ENCODE measurements at regions not wholly inside any gene's neighbourhood (a gene's known extent, or its start where the extent isn't known, plus 50 kb on each side); places are given as distances from the start of the nearest gene placed in this dataset.
A peak's percentile ranks its signal among the peaks of the same experiment; 100 is the strongest.

DNA sequence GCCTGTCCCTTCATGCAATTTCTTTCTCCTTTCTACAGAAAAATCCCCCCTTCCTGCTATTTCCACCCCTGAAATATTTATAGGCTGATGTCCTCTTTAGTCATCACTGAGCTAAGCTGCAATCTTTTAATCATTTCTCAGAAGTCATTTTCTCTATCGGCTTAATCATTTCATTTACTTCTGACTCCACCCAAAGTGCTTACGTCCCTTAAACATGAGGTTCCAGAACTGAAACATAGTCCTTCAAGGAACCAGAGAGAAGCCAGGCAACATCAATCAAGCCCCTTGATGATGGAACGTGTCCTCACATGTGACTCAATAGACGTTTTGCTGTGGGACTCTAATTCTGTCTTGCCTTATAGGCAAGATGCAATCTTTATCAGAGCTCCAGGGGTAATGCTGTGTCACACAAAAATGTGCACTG is 148.7 kb upstream of the KRR1 start (continued):
- TF ChIP-seq HNRNPH1 (optimal IDR thresholded peaks at IDR 0.05; ENCODE audit: low read depth, low read length), result no peak
- TF ChIP-seq, protein P1, sequence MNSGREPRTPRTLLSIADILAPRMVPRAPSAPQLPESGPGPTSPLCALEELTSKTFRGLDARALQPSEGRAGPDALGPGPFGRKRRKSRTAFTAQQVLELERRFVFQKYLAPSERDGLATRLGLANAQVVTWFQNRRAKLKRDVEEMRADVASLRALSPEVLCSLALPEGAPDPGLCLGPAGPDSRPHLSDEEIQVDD (CRISPR knock-in tag; IDR thresholded peaks at IDR 0.05; ENCODE audit: borderline replicate concordance), result no peak

DNA sequence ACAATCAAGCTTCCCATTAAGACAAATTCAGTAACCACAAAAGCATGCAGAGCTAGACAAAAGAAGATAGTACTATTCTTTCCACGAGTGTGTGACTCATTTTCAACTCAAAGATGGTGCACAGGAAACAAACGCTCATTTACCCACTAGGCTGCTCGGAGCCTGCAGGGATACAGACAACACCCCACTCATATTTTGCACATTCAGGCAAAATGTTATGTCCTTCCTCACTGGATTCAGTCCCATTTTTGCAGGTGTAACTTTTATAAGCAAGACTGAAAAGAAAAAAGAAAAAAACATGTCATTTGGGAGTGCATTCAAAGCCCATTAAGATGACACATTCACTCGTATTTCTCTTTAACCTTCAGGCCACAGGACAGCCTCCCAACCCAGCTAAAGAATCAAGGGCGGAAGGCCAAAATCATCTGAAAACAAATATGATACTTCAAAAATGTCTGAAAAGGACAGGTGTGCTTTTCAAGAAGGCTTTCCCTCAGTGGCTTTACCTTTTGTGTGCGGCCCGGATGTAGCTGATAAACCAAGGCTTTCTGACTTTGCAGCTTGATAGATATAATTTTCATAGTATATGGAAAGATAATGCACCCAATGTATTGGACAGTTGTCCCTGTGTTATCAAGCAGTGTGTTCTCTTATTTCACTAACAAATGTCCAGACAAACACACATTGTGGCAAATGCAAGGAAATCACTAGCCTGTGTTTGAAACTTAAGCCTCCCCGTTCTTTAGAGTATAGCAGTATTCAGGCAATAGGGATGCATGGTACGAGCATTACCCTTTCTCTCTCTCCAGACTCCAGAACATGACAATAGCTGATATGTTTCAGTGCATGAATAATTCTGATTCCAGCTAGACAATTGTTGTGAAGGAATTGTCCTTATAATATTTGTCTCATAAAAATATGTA is 147.8 kb upstream of the KRR1 start:
- Histone ChIP-seq H3K9ac (ENCODE audit: insufficient read depth, low read depth, low read length) (no peak overlapping the region), H2AFZ (ENCODE audit: low read length) (no peak overlapping the region), H3K4me2 (ENCODE audit: low read depth, low read length) (no peak overlapping the region), H3K9me3 (ENCODE audit: low read length) (no peaks in the 10 kb centered on the region), H3K79me2 (ENCODE audit: insufficient read depth, low read length) (no peaks in the 10 kb centered on the region), H3K4me3 (replicated peaks in 1 of 3; ENCODE audit: insufficient read depth in 1 of 3, low read depth in 2 of 3, low read length in 3 of 3) (no peak overlapping the region), H3K36me3 (replicated peaks in 1 of 2; ENCODE audit: control insufficient read depth in 1 of 2, insufficient read depth in 2 of 2, low read length in 2 of 2) (no peaks in the 10 kb centered on the region), H3K27ac (ENCODE audit: extremely low read length, insufficient read depth, low read length) (no peak overlapping the region), H3K27me3 (ENCODE audit: control insufficient read depth in 1 of 2, insufficient read depth in 2 of 2, low read length in 2 of 2) (no peaks in the 10 kb centered on the region), H4K20me1 (ENCODE audit: insufficient read depth, low read length) (no peaks in the 10 kb centered on the region), H3K4me1 (ENCODE audit: insufficient read depth, low read length) (no peaks in the 10 kb centered on the region)
- BruUV-seq (replicated peaks), result no TSS peak
- DNase-seq (ENCODE audit: low spot score) (no peak), FAIRE-seq (no peak), ATAC-seq (no peak)
- intact Hi-C loops (cut with micrococcal nuclease; ENCODE audit: unreplicated experiment), result no loop called here
- peak; percentile 43; the same call in 1 of the 2 replicates for TF ChIP-seq FOSL2 (CRISPR knock-in tag; IDR thresholded peaks at IDR 0.05)
- no peak for TF ChIP-seq ZNF607 (CRISPR knock-in tag; IDR thresholded peaks at IDR 0.05; ENCODE audit: borderline replicate concordance)
- TF ChIP-seq MTA1 (CRISPR knock-in tag; IDR thresholded peaks at IDR 0.05; ENCODE audit: borderline replicate concordance), result no peak
- TF ChIP-seq SMAD1 (CRISPR knock-in tag; IDR thresholded peaks at IDR 0.05; ENCODE audit: borderline replicate concordance, low read depth), result no peak
- TF ChIP-seq, protein P2, sequence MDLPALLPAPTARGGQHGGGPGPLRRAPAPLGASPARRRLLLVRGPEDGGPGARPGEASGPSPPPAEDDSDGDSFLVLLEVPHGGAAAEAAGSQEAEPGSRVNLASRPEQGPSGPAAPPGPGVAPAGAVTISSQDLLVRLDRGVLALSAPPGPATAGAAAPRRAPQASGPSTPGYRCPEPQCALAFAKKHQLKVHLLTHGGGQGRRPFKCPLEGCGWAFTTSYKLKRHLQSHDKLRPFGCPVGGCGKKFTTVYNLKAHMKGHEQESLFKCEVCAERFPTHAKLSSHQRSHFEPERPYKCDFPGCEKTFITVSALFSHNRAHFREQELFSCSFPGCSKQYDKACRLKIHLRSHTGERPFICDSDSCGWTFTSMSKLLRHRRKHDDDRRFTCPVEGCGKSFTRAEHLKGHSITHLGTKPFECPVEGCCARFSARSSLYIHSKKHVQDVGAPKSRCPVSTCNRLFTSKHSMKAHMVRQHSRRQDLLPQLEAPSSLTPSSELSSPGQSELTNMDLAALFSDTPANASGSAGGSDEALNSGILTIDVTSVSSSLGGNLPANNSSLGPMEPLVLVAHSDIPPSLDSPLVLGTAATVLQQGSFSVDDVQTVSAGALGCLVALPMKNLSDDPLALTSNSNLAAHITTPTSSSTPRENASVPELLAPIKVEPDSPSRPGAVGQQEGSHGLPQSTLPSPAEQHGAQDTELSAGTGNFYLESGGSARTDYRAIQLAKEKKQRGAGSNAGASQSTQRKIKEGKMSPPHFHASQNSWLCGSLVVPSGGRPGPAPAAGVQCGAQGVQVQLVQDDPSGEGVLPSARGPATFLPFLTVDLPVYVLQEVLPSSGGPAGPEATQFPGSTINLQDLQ (CRISPR knock-in tag; IDR thresholded peaks at IDR 0.05), result no peak
- TF ChIP-seq ZNF33B (CRISPR knock-in tag; IDR thresholded peaks at IDR 0.05), result no peak
- no peak for TF ChIP-seq SNAI1 (CRISPR knock-in tag; IDR thresholded peaks at IDR 0.05; ENCODE audit: borderline replicate concordance)
- no peak for TF ChIP-seq HOXA7 (CRISPR knock-in tag; IDR thresholded peaks at IDR 0.05)
- TF ChIP-seq, protein P3, sequence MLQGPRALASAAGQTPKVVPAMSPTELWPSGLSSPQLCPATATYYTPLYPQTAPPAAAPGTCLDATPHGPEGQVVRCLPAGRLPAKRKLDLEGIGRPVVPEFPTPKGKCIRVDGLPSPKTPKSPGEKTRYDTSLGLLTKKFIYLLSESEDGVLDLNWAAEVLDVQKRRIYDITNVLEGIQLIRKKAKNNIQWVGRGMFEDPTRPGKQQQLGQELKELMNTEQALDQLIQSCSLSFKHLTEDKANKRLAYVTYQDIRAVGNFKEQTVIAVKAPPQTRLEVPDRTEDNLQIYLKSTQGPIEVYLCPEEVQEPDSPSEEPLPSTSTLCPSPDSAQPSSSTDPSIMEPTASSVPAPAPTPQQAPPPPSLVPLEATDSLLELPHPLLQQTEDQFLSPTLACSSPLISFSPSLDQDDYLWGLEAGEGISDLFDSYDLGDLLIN (CRISPR knock-in tag; IDR thresholded peaks at IDR 0.05; ENCODE audit: borderline replicate concordance), result no peak
- TF ChIP-seq ZNF180 (CRISPR knock-in tag; IDR thresholded peaks at IDR 0.05; ENCODE audit: borderline replicate concordance, low read depth), result no peak
- TF ChIP-seq TEAD3 (CRISPR knock-in tag; optimal IDR thresholded peaks at IDR 0.05; ENCODE audit: borderline replicate concordance), result no peak
- TF ChIP-seq ZNF17 (CRISPR knock-in tag; IDR thresholded peaks at IDR 0.05), result no peak
- TF ChIP-seq SOX13 (IDR thresholded peaks at IDR 0.05), result no peak
- peak in 1 of 2 experiments; percentile 24; a peak in 1 of 4 replicates for TF ChIP-seq SOX13 (CRISPR knock-in tag; conservative IDR thresholded peaks at IDR 0.05 in 1 of 2, IDR thresholded peaks at IDR 0.05 in 1 of 2)
- TF ChIP-seq TARDBP (CRISPR knock-in tag; IDR thresholded peaks at IDR 0.05), result no peak
- no peak for TF ChIP-seq ZNF432 (CRISPR knock-in tag; IDR thresholded peaks at IDR 0.05; ENCODE audit: borderline replicate concordance)
- 87% methylated on average over 9 of the region's 9 CpGs for WGBS (ENCODE audit: low lambda C conversion rate)
- in situ Hi-C loops (cut with HindIII; ENCODE audit: extremely low pct_ligation_motif_present, low pct_unique_long_range_greater_than_20kb), result no loop called here
- POLR2A ChIA-PET, result interaction anchor here (0.7 kb wide), 1 partner anchor 252 kb away, joined by 3 read pairs; no protein-coding TSS in a partner anchor
- CTCF ChIA-PET (ENCODE audit: low intra/inter-chr PET ratio, low total read pairs), result no interaction called here
